BE2C (cell line): ENCODE measurements at regions not wholly inside any gene's neighbourhood (a gene's known extent, or its start where the extent isn't known, plus 50 kb on each side); places are given as distances from the start of the nearest gene placed in this dataset.

ENCODE experiments used
- DNase-seq: peaks from one replicate; pipeline ENCODE4 v3.0.0-alpha.2; 2020
- H3K27me3 ChIP-seq: fragments of 250-450 bp; sonication (Bioruptor Pico); 2 replicates; pipeline ENCODE4 v1.5.1; 2020; ENCODE audit warnings: mild to moderate bottlenecking
- H3K36me3 ChIP-seq: fragments of 250-450 bp; sonication (Bioruptor Pico); 2 replicates; pipeline ENCODE4 v1.5.1; 2020; ENCODE audit warnings: mild to moderate bottlenecking
- H3K4me1 ChIP-seq: fragments of 250-450 bp; sonication (Bioruptor Pico); 2 replicates; pipeline ENCODE4 v1.5.1; 2020
- H3K4me3 ChIP-seq: 2 replicates; pipeline ENCODE4 v1.5.1; 2011; ENCODE audit warnings: low read depth, low read length
- H3K9me3 ChIP-seq: fragments of 250-450 bp; sonication (Bioruptor Pico); 2 replicates; pipeline ENCODE4 v1.5.1; 2020
- CTCF ChIP-seq: IDR thresholded peaks from 2 replicates; pipeline ENCODE4 v1.5.1; 2012; ENCODE audit warnings: mild to moderate bottlenecking, low read depth, low read length

DNA sequence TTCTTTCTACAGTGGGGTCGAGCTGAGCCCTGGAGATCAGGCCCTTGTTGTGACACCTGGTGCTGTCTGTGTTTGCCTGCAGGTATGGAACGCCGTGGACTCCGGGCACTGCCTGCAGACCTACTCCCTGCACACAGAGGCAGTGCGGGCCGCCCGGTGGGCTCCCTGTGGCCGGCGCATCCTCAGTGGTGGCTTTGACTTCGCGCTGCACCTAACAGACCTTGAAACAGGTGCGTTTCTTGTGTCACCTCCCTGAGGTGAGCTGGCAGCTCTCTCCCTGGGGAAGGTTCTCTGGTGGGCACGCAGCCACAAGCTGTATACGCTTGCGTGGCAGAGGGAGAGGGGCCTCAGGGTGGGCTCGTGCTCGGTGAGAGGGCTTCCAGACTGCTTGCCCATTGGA lies 119.3 kb downstream of the BEGAIN start:
- Histone ChIP-seq H3K27me3 (no peaks in the 10 kb centered on the region), H3K9me3 (no peaks in the 10 kb centered on the region), H3K36me3 (no peaks in the 10 kb centered on the region), H3K4me1 (peaks cover 28% of the 10 kb centered on the region), H3K4me3 (no peak overlapping the region)
- DNase-seq = no peak
- no peak for TF ChIP-seq CTCF

DNA sequence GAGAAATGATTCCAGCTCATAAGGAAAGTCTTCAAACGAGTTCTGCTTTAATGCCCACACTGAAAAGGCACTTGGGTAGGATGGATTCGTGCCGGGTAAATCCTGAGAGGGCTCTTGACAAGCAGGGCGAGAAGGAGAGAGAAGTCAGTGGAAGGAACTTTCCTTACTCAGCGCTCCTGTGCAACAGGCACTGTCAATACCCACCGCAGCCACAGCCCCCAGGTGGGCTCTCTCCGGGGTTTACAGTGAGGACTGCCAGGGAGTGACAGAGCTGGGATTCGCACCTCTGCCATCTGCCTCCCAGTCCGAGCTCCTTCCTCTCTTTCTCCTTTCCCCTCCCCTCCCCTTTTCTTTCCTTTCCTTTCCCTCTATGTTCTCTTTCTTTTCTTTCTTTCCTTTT lies 118.7 kb downstream of the BEGAIN start:
- Histone ChIP-seq H3K27me3 (no peaks in the 10 kb centered on the region), H3K4me1 (peaks cover 29% of the 10 kb centered on the region), H3K9me3 (no peaks in the 10 kb centered on the region), H3K4me3 (no peak overlapping the region), H3K36me3 (no peaks in the 10 kb centered on the region; the same call in 1 of the 2 replicates)
- no peak for DNase-seq
- TF ChIP-seq CTCF = no peak

GRCh38 chr14:100469632-100470522 lies 117.3 kb downstream of the BEGAIN start:
- no peak for DNase-seq
- Histone ChIP-seq H3K27me3 (no peaks in the 10 kb centered on the region), H3K9me3 (no peaks in the 10 kb centered on the region), H3K4me3 (no peak overlapping the region), H3K4me1 (peaks cover 29% of the 10 kb centered on the region), H3K36me3 (no peaks in the 10 kb centered on the region; the same call in 1 of the 2 replicates)
- TF ChIP-seq CTCF = no peak

GRCh38 chr14:100470523-100470897 lies 116.7 kb downstream of the BEGAIN start:
- Histone ChIP-seq H3K4me3 (no peak overlapping the region), H3K4me1 (peaks cover 29% of the 10 kb centered on the region), H3K9me3 (no peaks in the 10 kb centered on the region), H3K36me3 (no peaks in the 10 kb centered on the region; the same call in 1 of the 2 replicates), H3K27me3 (no peaks in the 10 kb centered on the region)
- TF ChIP-seq CTCF = peak; percentile 51
- DNase-seq = peak; percentile 47

GRCh38 chr14:100471441-100472093 lies 115.7 kb downstream of the BEGAIN start:
- H3K4me1 ChIP-seq = peaks cover 35% of the 10 kb centered on the region
- H3K36me3 ChIP-seq = no peaks in the 10 kb centered on the region; the same call in 1 of the 2 replicates
- peak; percentile 86 for DNase-seq
- H3K9me3 ChIP-seq = no peaks in the 10 kb centered on the region
- TF ChIP-seq CTCF = peak; percentile 23; the same call in 1 of the 2 replicates
- H3K4me3 ChIP-seq = peak overlapping the region; percentile 19
- no peaks in the 10 kb centered on the region for H3K27me3 ChIP-seq

GRCh38 chr14:100472094-100472455 lies 115.1 kb downstream of the BEGAIN start:
- no peak for DNase-seq

More at GRCh38 chr14:100472094-100472455, 115.1 kb downstream of the BEGAIN start:
- Histone ChIP-seq H3K9me3 (no peaks in the 10 kb centered on the region), H3K36me3 (no peaks in the 10 kb centered on the region; the same call in 1 of the 2 replicates), H3K4me1 (peaks cover 40% of the 10 kb centered on the region), H3K27me3 (no peaks in the 10 kb centered on the region), H3K4me3 (peak overlapping the region; percentile 19; the same call in 1 of the 2 replicates)
- TF ChIP-seq CTCF = no peak
